ENCODE measurements at regions not wholly inside any gene's neighbourhood (a gene's known extent, or its start where the extent isn't known, plus 50 kb on each side); places are given as distances from the start of the nearest gene placed in this dataset.

GRCh38 chrX:69318651-69319340 is 153.5 kb upstream of the PJA1 start:
- TF ChIP-seq TAF1 (IDR thresholded peaks at IDR 0.05; ENCODE audit: borderline replicate concordance, insufficient read depth, low read length) (no peak), POLR2AphosphoS5 (IDR thresholded peaks at IDR 0.05; ENCODE audit: low read depth, low read length) (no peak), SIN3A (IDR thresholded peaks at IDR 0.05; ENCODE audit: borderline replicate concordance, insufficient read depth, low read length) (no peak), REST (IDR thresholded peaks at IDR 0.05; ENCODE audit: insufficient read depth in 1 of 2, low read depth in 2 of 2, low read length in 2 of 2) (no peak), FOXP2 (optimal IDR thresholded peaks at IDR 0.05; ENCODE audit: borderline replicate concordance, extremely low read depth, extremely low read length, insufficient read depth) (no peak)

GRCh38 chrX:69317721-69318120 is 152.5 kb upstream of the PJA1 start:
- TF ChIP-seq FOXP2 (optimal IDR thresholded peaks at IDR 0.05; ENCODE audit: borderline replicate concordance, extremely low read depth, extremely low read length, insufficient read depth) (no peak), POLR2AphosphoS5 (IDR thresholded peaks at IDR 0.05; ENCODE audit: low read depth, low read length) (no peak)

DNA sequence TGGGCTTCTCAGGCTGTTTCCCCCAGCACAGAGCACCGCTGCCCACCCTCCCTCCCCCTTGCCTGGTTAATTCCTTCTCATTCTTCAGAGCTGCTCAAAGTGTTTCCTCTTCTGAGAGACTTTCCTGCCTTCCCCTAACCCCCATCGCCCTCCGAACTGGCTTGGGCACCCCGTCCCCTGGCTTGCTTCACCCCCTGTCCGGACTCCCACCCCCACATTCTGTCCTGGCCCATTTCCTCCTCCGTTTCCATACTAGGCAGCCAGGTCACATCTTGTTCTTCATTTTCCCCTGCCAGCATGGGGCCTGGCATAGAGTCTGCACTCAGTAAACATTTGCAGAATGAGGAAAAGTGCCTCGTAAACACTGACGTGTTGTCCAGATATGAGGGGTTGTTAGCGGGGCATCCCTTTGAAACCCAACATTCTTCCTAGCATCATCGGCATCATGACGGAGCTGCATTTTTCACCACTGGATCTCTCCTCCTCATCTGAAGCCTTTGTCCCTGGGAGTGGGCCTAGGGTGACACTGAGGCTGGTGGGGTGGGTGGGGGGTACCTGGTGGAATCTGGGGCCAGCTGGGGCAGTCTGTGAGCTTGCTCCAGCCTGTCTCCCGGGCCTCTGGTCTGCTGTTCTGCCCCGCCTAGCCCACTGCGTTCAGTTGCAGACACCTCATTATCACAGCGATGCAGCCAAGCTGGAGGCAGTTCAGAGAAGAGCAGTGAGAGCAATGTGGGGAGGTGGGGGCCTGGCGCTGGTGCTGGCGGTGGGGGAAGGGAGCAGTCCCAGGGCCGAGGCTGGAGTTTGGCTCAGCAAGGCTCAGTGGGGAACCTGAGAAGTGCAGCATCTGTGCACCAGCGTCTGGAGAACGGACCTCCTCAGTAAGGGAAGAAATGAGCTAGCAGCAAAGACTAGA is 149.4 kb upstream of the PJA1 start:
- TF ChIP-seq REST (IDR thresholded peaks at IDR 0.05; ENCODE audit: insufficient read depth in 1 of 2, low read depth in 2 of 2, low read length in 2 of 2) (no peak), POLR2AphosphoS5 (IDR thresholded peaks at IDR 0.05; ENCODE audit: low read depth, low read length) (no peak), FOXP2 (optimal IDR thresholded peaks at IDR 0.05; ENCODE audit: borderline replicate concordance, extremely low read depth, extremely low read length, insufficient read depth) (no peak), SIN3A (IDR thresholded peaks at IDR 0.05; ENCODE audit: borderline replicate concordance, insufficient read depth, low read length) (no peak), TAF1 (IDR thresholded peaks at IDR 0.05; ENCODE audit: borderline replicate concordance, insufficient read depth, low read length) (no peak)

DNA sequence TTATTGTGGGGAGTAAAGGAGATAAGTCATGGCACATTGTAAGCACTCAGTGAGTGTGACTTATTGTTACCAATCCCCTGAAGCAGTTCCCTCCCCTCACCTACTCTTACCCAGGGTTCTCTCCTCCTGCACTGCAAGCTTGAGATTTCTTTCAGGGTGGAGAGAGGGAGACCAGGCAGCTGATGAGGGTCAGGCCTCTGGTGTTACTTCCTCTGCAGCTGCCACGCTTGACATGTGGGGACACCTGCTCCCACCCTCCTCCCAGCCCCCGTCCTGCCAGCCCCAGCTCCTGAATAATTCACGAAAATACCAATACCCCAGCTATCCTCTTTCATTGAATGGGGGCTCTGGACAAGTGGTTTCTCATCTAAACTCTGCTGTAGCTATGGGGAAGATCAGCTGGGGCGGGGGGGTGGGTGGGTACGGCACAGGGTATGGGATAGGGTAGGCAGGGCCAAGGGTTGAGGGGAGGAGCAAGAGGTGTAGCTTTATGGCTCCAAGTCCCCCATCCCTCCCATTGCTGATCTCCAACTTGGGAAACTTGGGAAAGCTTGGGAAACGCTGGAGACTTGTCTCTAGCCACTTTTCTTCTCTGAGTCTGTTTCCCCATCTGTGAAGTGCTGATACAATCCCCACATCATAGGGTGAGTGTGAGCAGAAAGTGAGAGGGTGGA is 148.5 kb upstream of the PJA1 start:
- TF ChIP-seq FOXP2 (optimal IDR thresholded peaks at IDR 0.05; ENCODE audit: borderline replicate concordance, extremely low read depth, extremely low read length, insufficient read depth) (no peak), POLR2AphosphoS5 (IDR thresholded peaks at IDR 0.05; ENCODE audit: low read depth, low read length) (no peak), SIN3A (IDR thresholded peaks at IDR 0.05; ENCODE audit: borderline replicate concordance, insufficient read depth, low read length) (no peak), REST (IDR thresholded peaks at IDR 0.05; ENCODE audit: insufficient read depth in 1 of 2, low read depth in 2 of 2, low read length in 2 of 2) (no peak), TAF1 (IDR thresholded peaks at IDR 0.05; ENCODE audit: borderline replicate concordance, insufficient read depth, low read length) (no peak)

DNA sequence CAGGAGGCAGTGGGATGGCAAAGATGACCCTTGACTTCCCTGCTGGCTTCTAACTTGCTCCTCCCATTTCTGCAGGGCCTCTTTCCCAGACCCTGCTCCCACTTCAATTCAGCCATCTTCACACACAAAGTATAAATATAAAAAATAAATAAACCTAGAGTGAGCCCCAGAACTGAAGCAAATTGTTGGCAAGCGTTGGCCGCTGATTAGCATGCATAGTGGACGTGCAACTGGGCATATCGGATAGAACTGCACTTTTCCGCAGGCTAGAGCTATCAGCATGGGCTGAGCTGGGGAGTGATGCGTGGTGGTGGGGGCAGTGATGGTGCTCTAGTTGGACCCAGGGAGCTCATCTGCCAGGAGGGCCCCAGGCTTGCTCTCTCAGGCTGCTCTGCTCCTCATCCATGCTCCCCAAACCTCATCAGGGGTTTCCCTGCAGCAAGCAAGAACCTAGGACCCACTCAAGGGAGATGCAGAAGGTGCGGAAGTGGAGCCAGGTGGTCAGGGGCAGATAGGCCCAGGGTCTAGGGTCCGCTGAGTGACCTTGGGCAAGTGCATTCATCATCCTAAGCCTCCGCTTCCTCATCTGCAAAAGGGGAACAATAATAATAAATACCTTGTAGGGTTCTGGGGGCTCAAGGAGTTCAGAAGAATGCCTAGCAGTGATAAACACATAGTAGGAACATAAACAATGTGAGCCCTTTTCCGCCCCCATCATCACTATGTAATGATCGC is 146.8 kb upstream of the PJA1 start:
- no peak for TF ChIP-seq POLR2AphosphoS5 (IDR thresholded peaks at IDR 0.05; ENCODE audit: low read depth, low read length)
- no peak for TF ChIP-seq TAF1 (IDR thresholded peaks at IDR 0.05; ENCODE audit: borderline replicate concordance, insufficient read depth, low read length)
- no peak for TF ChIP-seq SIN3A (IDR thresholded peaks at IDR 0.05; ENCODE audit: borderline replicate concordance, insufficient read depth, low read length)
- TF ChIP-seq REST (IDR thresholded peaks at IDR 0.05; ENCODE audit: insufficient read depth in 1 of 2, low read depth in 2 of 2, low read length in 2 of 2), result no peak
- no peak for TF ChIP-seq FOXP2 (optimal IDR thresholded peaks at IDR 0.05; ENCODE audit: borderline replicate concordance, extremely low read depth, extremely low read length, insufficient read depth)

Data from PFSK-1 (cell line).